ENCODE measurements at regions not wholly inside any gene's neighbourhood (a gene's known extent, or its start where the extent isn't known, plus 50 kb on each side); places are given as distances from the start of the nearest gene placed in this dataset.

DNA sequence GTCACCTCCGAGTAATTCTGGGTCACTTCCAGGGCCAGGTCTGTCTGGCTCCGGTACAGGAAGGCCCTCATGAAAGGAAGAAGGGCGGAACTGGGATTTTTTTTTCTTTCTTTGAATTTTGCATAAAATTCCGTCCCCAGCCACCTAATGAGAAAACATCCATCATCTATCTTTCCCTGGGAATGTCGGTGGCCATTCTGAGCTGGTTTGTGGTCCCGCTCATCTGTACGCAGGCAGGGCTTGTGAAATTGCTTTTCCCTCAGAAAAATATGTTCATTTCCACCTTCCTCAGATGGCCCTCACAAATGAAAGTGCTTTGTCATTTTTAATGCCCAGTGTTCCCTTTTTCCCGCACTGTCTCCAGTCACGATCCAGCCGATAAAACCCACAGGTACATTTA, 353.0 kb upstream of the ZFHX3 start:
- TF ChIP-seq POLR2A (IDR thresholded peaks at IDR 0.05; ENCODE audit: low read depth, low read length): no peak
- no peak for TF ChIP-seq POLR2AphosphoS5 (IDR thresholded peaks at IDR 0.05; ENCODE audit: low read depth, low read length)
- TF ChIP-seq TAF1 (IDR thresholded peaks at IDR 0.05; ENCODE audit: borderline replicate concordance, low read depth, low read length): no peak
